Left ventricle myocardium inferior (tissue), 1 donor: ENCODE measurements at regions not wholly inside any gene's neighbourhood (a gene's known extent, or its start where the extent isn't known, plus 50 kb on each side); places are given as distances from the start of the nearest gene placed in this dataset.

Source experiments
- DNase-seq: peaks from one replicate; pipeline ENCODE4 v3.0.0-alpha.2; 2020
- H3K27ac ChIP-seq: fragments of 200-600 bp; replicated peaks from 2 replicates; pipeline ENCODE4 v1.8.0; 2021
- H3K27me3 ChIP-seq: fragments of 200-600 bp; 2 replicates; pipeline ENCODE4 v1.8.0; 2021; ENCODE audit warnings: low read depth
- H3K36me3 ChIP-seq: fragments of 200-600 bp; 2 replicates; pipeline ENCODE4 v1.8.0; 2021
- H3K4me1 ChIP-seq: fragments of 200-600 bp; 2 replicates; pipeline ENCODE4 v1.8.0; 2021
- H3K4me3 ChIP-seq: fragments of 200-600 bp; 2 replicates; pipeline ENCODE4 v1.8.0; 2021; ENCODE audit warnings: mild to moderate bottlenecking, moderate library complexity
- H3K9me3 ChIP-seq: fragments of 200-600 bp; replicated peaks from 2 replicates; pipeline ENCODE4 v1.8.0; 2021
- CTCF ChIP-seq: fragments of 200-600 bp; IDR thresholded peaks from 2 replicates; pipeline ENCODE4 v1.8.0; 2021; ENCODE audit warnings: antibody characterized with exemption, mild to moderate bottlenecking, borderline replicate concordance
- intact Hi-C: fragments of 100-400 bp; cut with micrococcal nuclease; formaldehyde crosslinking; loops from one replicate; pipeline ENCODE4 v1.11.0; 2022
- donor health status: DM: no; HTN: yes; CAD: no; lungs with severe emphysema.

GRCh38 chr10:123564631-123565030 lies 101.5 kb upstream of the GPR26 start:
- no peaks in the 10 kb centered on the region for H3K36me3 ChIP-seq
- no peak for DNase-seq
- no peak overlapping the region for H3K27ac ChIP-seq
- no peaks in the 10 kb centered on the region for H3K9me3 ChIP-seq
- H3K4me3 ChIP-seq, result no peak overlapping the region
- peaks cover 83% of the 10 kb centered on the region for H3K27me3 ChIP-seq
- no peaks in the 10 kb centered on the region for H3K4me1 ChIP-seq
- no peak for TF ChIP-seq CTCF
- intact Hi-C loops, result no loop called here

- no peak for TF ChIP-seq CTCF
- intact Hi-C loops, result no loop called here
- H3K27me3 ChIP-seq, result peaks cover 83% of the 10 kb centered on the region
Measured at GRCh38 chr10:123565691-123566660, 100.2 kb upstream of the GPR26 start.

GRCh38 chr10:123567984-123568739 lies 98.0 kb upstream of the GPR26 start:
- Histone ChIP-seq H3K4me3 (no peak overlapping the region), H3K27ac (no peak overlapping the region), H3K9me3 (no peaks in the 10 kb centered on the region), H3K36me3 (no peaks in the 10 kb centered on the region), H3K27me3 (peaks cover 84% of the 10 kb centered on the region), H3K4me1 (no peaks in the 10 kb centered on the region)
- DNase-seq, result no peak
- intact Hi-C loops, result no loop called here
- TF ChIP-seq CTCF, result no peak

More at GRCh38 chr10:123565691-123566660, 100.2 kb upstream of the GPR26 start:
- H3K9me3 ChIP-seq, result no peaks in the 10 kb centered on the region
- no peaks in the 10 kb centered on the region for H3K4me1 ChIP-seq
- no peak for DNase-seq
- no peak overlapping the region for H3K4me3 ChIP-seq
- no peaks in the 10 kb centered on the region for H3K36me3 ChIP-seq
- no peak overlapping the region for H3K27ac ChIP-seq

GRCh38 chr10:123568751-123569150 lies 97.4 kb upstream of the GPR26 start:
- H3K4me3 ChIP-seq, result no peak overlapping the region
- H3K27me3 ChIP-seq, result peaks cover 84% of the 10 kb centered on the region
- H3K27ac ChIP-seq, result no peak overlapping the region
- DNase-seq, result no peak
- intact Hi-C loops, result no loop called here
- no peaks in the 10 kb centered on the region for H3K4me1 ChIP-seq
- H3K9me3 ChIP-seq, result no peaks in the 10 kb centered on the region
- no peak for TF ChIP-seq CTCF
- H3K36me3 ChIP-seq, result no peaks in the 10 kb centered on the region

GRCh38 chr10:123569436-123570035 lies 96.6 kb upstream of the GPR26 start:
- DNase-seq, result no peak
- TF ChIP-seq CTCF, result no peak
- Histone ChIP-seq H3K27me3 (peaks cover 90% of the 10 kb centered on the region), H3K9me3 (no peaks in the 10 kb centered on the region), H3K4me1 (no peaks in the 10 kb centered on the region), H3K4me3 (no peak overlapping the region), H3K36me3 (no peaks in the 10 kb centered on the region), H3K27ac (no peak overlapping the region)
- intact Hi-C loops, result no loop called here
